ENCODE measurements at regions not wholly inside any gene's neighbourhood (a gene's known extent, or its start where the extent isn't known, plus 50 kb on each side); places are given as distances from the start of the nearest gene placed in this dataset.

- DNase-seq (ENCODE audit: low spot score) (no peak), ATAC-seq (ENCODE audit: low read depth) (no peak)
- H3K4me3 ChIP-seq (ENCODE audit: severe bottlenecking) = no peak overlapping the region
- no peak for TF ChIP-seq CTCF (IDR thresholded peaks at IDR 0.05; ENCODE audit: poor library complexity, severe bottlenecking)
- H3K27ac ChIP-seq (ENCODE audit: poor library complexity, severe bottlenecking) = no peak overlapping the region
- no peaks in the 10 kb centered on the region for H3K9me3 ChIP-seq (ENCODE audit: severe bottlenecking)
- no peaks in the 10 kb centered on the region for H3K27me3 ChIP-seq (ENCODE audit: insufficient read depth, poor library complexity, severe bottlenecking)
- H3K4me1 ChIP-seq (ENCODE audit: insufficient read depth, poor library complexity, severe bottlenecking) = no peaks in the 10 kb centered on the region
- no peaks in the 10 kb centered on the region for H3K36me3 ChIP-seq (ENCODE audit: low read depth)
Observed at GRCh38 chr6:19613678-19614077, 223.5 kb upstream of the ID4 start.

DNA sequence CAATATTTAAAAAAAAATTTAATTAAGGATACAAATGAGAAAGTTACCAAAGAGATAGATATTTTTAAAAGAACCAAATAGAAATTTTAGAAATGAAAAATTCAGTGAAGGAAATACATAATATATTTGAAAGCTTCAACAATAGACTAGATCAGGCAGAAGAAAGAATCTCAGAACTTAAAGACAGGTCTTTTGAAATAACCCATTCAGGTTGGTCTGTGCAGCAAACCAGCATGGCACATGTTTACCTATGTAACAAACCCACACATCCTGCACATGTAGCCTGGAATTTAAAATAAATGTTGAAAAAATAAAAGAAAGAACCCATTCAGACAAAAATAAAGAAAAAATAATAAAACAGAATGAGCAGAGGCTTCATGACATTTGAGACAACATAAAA is 221.1 kb upstream of the ID4 start:
- H3K4me1 ChIP-seq (ENCODE audit: insufficient read depth, poor library complexity, severe bottlenecking) = no peaks in the 10 kb centered on the region
- no peak for DNase-seq (ENCODE audit: low spot score)
- H3K36me3 ChIP-seq (ENCODE audit: low read depth) = no peaks in the 10 kb centered on the region

GRCh38 chr6:19632230-19632629 is 204.9 kb upstream of the ID4 start:
- no peak overlapping the region for H3K4me3 ChIP-seq (ENCODE audit: severe bottlenecking)
- no peak for TF ChIP-seq CTCF (IDR thresholded peaks at IDR 0.05; ENCODE audit: poor library complexity, severe bottlenecking)
- DNase-seq (ENCODE audit: low spot score) (no peak), ATAC-seq (ENCODE audit: low read depth) (no peak)
- no peaks in the 10 kb centered on the region for H3K9me3 ChIP-seq (ENCODE audit: severe bottlenecking)
- H3K27me3 ChIP-seq (ENCODE audit: insufficient read depth, poor library complexity, severe bottlenecking) = no peaks in the 10 kb centered on the region
- H3K36me3 ChIP-seq (ENCODE audit: low read depth) = no peaks in the 10 kb centered on the region
- H3K27ac ChIP-seq (ENCODE audit: poor library complexity, severe bottlenecking) = no peak overlapping the region
- no peaks in the 10 kb centered on the region for H3K4me1 ChIP-seq (ENCODE audit: insufficient read depth, poor library complexity, severe bottlenecking)

More for the DNA sequence above, 221.1 kb upstream of the ID4 start:
- H3K27me3 ChIP-seq (ENCODE audit: insufficient read depth, poor library complexity, severe bottlenecking) = no peaks in the 10 kb centered on the region
- H3K9me3 ChIP-seq (ENCODE audit: severe bottlenecking) = no peaks in the 10 kb centered on the region
- no peak overlapping the region for H3K27ac ChIP-seq (ENCODE audit: poor library complexity, severe bottlenecking)
- no peak for ATAC-seq (ENCODE audit: low read depth)
- H3K4me3 ChIP-seq (ENCODE audit: severe bottlenecking) = no peak overlapping the region
- TF ChIP-seq CTCF (IDR thresholded peaks at IDR 0.05; ENCODE audit: poor library complexity, severe bottlenecking) = no peak

- ATAC-seq (ENCODE audit: low read depth) (no peak), DNase-seq (ENCODE audit: low spot score) (no peak)
- Histone ChIP-seq H3K36me3 (ENCODE audit: low read depth) (no peaks in the 10 kb centered on the region), H3K27me3 (ENCODE audit: insufficient read depth, poor library complexity, severe bottlenecking) (no peaks in the 10 kb centered on the region), H3K4me3 (ENCODE audit: severe bottlenecking) (no peak overlapping the region), H3K9me3 (ENCODE audit: severe bottlenecking) (no peaks in the 10 kb centered on the region), H3K27ac (ENCODE audit: poor library complexity, severe bottlenecking) (no peak overlapping the region), H3K4me1 (ENCODE audit: insufficient read depth, poor library complexity, severe bottlenecking) (no peaks in the 10 kb centered on the region)
- no peak for TF ChIP-seq CTCF (IDR thresholded peaks at IDR 0.05; ENCODE audit: poor library complexity, severe bottlenecking)
Observed at GRCh38 chr6:19632786-19633185, 204.4 kb upstream of the ID4 start.

GRCh38 chr6:19635728-19636127 is 201.4 kb upstream of the ID4 start:
- DNase-seq (ENCODE audit: low spot score) = no peak

More at GRCh38 chr6:19635728-19636127, 201.4 kb upstream of the ID4 start:
- Histone ChIP-seq H3K27me3 (ENCODE audit: insufficient read depth, poor library complexity, severe bottlenecking) (no peaks in the 10 kb centered on the region), H3K27ac (ENCODE audit: poor library complexity, severe bottlenecking) (no peak overlapping the region), H3K4me1 (ENCODE audit: insufficient read depth, poor library complexity, severe bottlenecking) (no peaks in the 10 kb centered on the region), H3K9me3 (ENCODE audit: severe bottlenecking) (no peaks in the 10 kb centered on the region), H3K36me3 (ENCODE audit: low read depth) (no peaks in the 10 kb centered on the region), H3K4me3 (ENCODE audit: severe bottlenecking) (no peak overlapping the region)
- no peak for ATAC-seq (ENCODE audit: low read depth)
- TF ChIP-seq CTCF (IDR thresholded peaks at IDR 0.05; ENCODE audit: poor library complexity, severe bottlenecking) = no peak

Measured in RWPE2 (cell line).